Endothelial cell (in vitro differentiated cells): ENCODE measurements at regions not wholly inside any gene's neighbourhood (a gene's known extent, or its start where the extent isn't known, plus 50 kb on each side); places are given as distances from the start of the nearest gene placed in this dataset.

ENCODE experiments used
- DNase-seq: peaks from one replicate; pipeline ENCODE4 v3.0.0; 2021; ENCODE audit warnings: low spot score
- H3K27ac Mint-ChIP-seq: one replicate; pipeline ENCODE4 v1.8.0; 2021; ENCODE audit warnings: mixed read lengths, inconsistent platforms; ENCODE audit not compliant: unreplicated experiment
- H3K27me3 Mint-ChIP-seq: one replicate; pipeline ENCODE4 v1.8.0; 2021; ENCODE audit warnings: mild to moderate bottlenecking, moderate library complexity, mixed read lengths, inconsistent platforms; ENCODE audit not compliant: unreplicated experiment
- H3K36me3 Mint-ChIP-seq: one replicate; pipeline ENCODE4 v1.8.0; 2021; ENCODE audit warnings: mild to moderate bottlenecking, low read depth, mixed read lengths, inconsistent platforms; ENCODE audit not compliant: unreplicated experiment
- H3K4me1 Mint-ChIP-seq: one replicate; pipeline ENCODE4 v1.8.0; 2021; ENCODE audit warnings: mild to moderate bottlenecking, mixed read lengths, inconsistent platforms; ENCODE audit not compliant: unreplicated experiment
- H3K4me3 Mint-ChIP-seq: one replicate; pipeline ENCODE4 v1.8.0; 2021; ENCODE audit warnings: mild to moderate bottlenecking, mixed read lengths, inconsistent platforms; ENCODE audit not compliant: unreplicated experiment
- H3K9me3 Mint-ChIP-seq: one replicate; pipeline ENCODE4 v1.8.0; 2021; ENCODE audit warnings: mixed read lengths, inconsistent platforms; ENCODE audit not compliant: unreplicated experiment
- CTCF ChIP-seq: fragments of 200-600 bp; sonication (generic); IDR thresholded peaks from one replicate; pipeline ENCODE4 v1.5.0; 2021; ENCODE audit warnings: antibody characterized with exemption; ENCODE audit not compliant: unreplicated experiment

- Mint-ChIP-seq H3K36me3 (no peaks in the 10 kb centered on the region), H3K9me3 (no peaks in the 10 kb centered on the region), H3K27me3 (peaks cover 6% of the 10 kb centered on the region)
Observed at GRCh38 chr12:46958053-46958452, 121.4 kb upstream of the PCED1B start.

GRCh38 chr12:46958599-46959290 is 120.7 kb upstream of the PCED1B start:
- H3K4me1 Mint-ChIP-seq = no peaks in the 10 kb centered on the region
- no peak overlapping the region for H3K27ac Mint-ChIP-seq
- DNase-seq = no peak
- no peaks in the 10 kb centered on the region for H3K9me3 Mint-ChIP-seq
- H3K4me3 Mint-ChIP-seq = no peak overlapping the region
- peaks cover 6% of the 10 kb centered on the region for H3K27me3 Mint-ChIP-seq
- no peak for TF ChIP-seq CTCF
- no peaks in the 10 kb centered on the region for H3K36me3 Mint-ChIP-seq

More at GRCh38 chr12:46958053-46958452, 121.4 kb upstream of the PCED1B start:
- Mint-ChIP-seq H3K4me3 (no peak overlapping the region), H3K27ac (no peak overlapping the region), H3K4me1 (no peaks in the 10 kb centered on the region)
- no peak for DNase-seq
- TF ChIP-seq CTCF = no peak

GRCh38 chr12:46959502-46959901 is 119.9 kb upstream of the PCED1B start:
- no peak overlapping the region for H3K27ac Mint-ChIP-seq
- no peak overlapping the region for H3K4me3 Mint-ChIP-seq
- no peak for TF ChIP-seq CTCF
- no peak for DNase-seq
- H3K36me3 Mint-ChIP-seq = no peaks in the 10 kb centered on the region
- H3K27me3 Mint-ChIP-seq = peaks cover 6% of the 10 kb centered on the region
- no peaks in the 10 kb centered on the region for H3K4me1 Mint-ChIP-seq
- H3K9me3 Mint-ChIP-seq = no peaks in the 10 kb centered on the region

- no peak for DNase-seq
- Mint-ChIP-seq H3K9me3 (no peaks in the 10 kb centered on the region), H3K27me3 (peaks cover 4% of the 10 kb centered on the region), H3K4me3 (no peak overlapping the region), H3K4me1 (no peaks in the 10 kb centered on the region), H3K27ac (no peak overlapping the region), H3K36me3 (no peaks in the 10 kb centered on the region)
- TF ChIP-seq CTCF = no peak
Observed at GRCh38 chr12:46960681-46961080, 118.7 kb upstream of the PCED1B start.

DNA sequence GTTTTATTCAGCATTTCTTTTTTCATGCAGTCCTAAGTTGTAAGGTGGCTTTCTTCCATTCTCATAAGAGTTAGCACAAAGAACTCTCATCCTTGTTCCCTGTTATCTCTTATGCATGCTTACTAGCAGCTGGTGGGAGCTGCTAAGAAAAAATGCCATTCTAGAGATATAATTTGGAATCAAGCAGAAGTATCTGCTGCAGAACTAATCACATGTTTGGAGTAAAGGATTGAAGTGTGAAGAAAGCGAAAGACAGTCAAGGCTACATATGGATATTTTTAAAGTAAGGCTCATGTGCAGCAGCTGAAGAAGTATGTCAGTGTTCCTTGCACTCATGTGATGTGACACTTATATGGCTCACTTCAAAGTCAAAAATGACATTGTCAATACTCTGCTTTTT is 116.2 kb upstream of the PCED1B start:
- H3K27me3 Mint-ChIP-seq = peaks cover 4% of the 10 kb centered on the region
- TF ChIP-seq CTCF = no peak
- no peaks in the 10 kb centered on the region for H3K36me3 Mint-ChIP-seq
- no peaks in the 10 kb centered on the region for H3K4me1 Mint-ChIP-seq
- H3K4me3 Mint-ChIP-seq = no peak overlapping the region
- no peak overlapping the region for H3K27ac Mint-ChIP-seq
- H3K9me3 Mint-ChIP-seq = no peaks in the 10 kb centered on the region
- DNase-seq = no peak
